ENCODE measurements at regions not wholly inside any gene's neighbourhood (a gene's known extent, or its start where the extent isn't known, plus 50 kb on each side); places are given as distances from the start of the nearest gene placed in this dataset.
"Not testable (repeated sequence)": the region's sequence is repeated elsewhere in the genome, so short reads cannot be mapped to it uniquely, and the experiment has no call there.

- DNase-seq (ENCODE audit: low spot score), result no peak
Measured at GRCh38 chr7:118802726-118803125, 578.2 kb downstream of the ANKRD7 start.

- no peak for DNase-seq (ENCODE audit: low spot score)
Measured at GRCh38 chr7:118826246-118826645, 601.7 kb downstream of the ANKRD7 start.

GRCh38 chr7:118836933-118837332, 612.4 kb downstream of the ANKRD7 start:
- DNase-seq (ENCODE audit: low spot score), result no peak

GRCh38 chr7:118839515-118839914, 615.0 kb downstream of the ANKRD7 start:
- DNase-seq (ENCODE audit: low spot score), result no peak

- DNase-seq (ENCODE audit: low spot score), result no peak
Measured at GRCh38 chr7:118843456-118843855, 619.0 kb downstream of the ANKRD7 start.

- DNase-seq (ENCODE audit: low spot score), result no peak
Measured at GRCh38 chr7:118844748-118845147, 620.2 kb downstream of the ANKRD7 start.

GRCh38 chr7:118845791-118846190, 621.3 kb downstream of the ANKRD7 start:
- DNase-seq (ENCODE audit: low spot score), result no peak

GRCh38 chr7:118846977-118847376, 622.5 kb downstream of the ANKRD7 start:
- no peak for DNase-seq (ENCODE audit: low spot score)

GRCh38 chr7:118855290-118855689, 630.8 kb downstream of the ANKRD7 start:
- no peak for DNase-seq (ENCODE audit: low spot score)

GRCh38 chr7:118858651-118859149, 634.2 kb downstream of the ANKRD7 start:
- DNase-seq (ENCODE audit: low spot score), result no peak

- DNase-seq (ENCODE audit: low spot score), result no peak
Measured at GRCh38 chr7:118861581-118861980, 637.1 kb downstream of the ANKRD7 start.

GRCh38 chr7:118862740-118863139, 638.2 kb downstream of the ANKRD7 start:
- DNase-seq (ENCODE audit: low spot score), result no peak

- no peak for DNase-seq (ENCODE audit: low spot score)
Measured at GRCh38 chr7:118863966-118864365, 639.5 kb downstream of the ANKRD7 start.

- no peak for DNase-seq (ENCODE audit: low spot score)
Measured at GRCh38 chr7:118867860-118868259, 643.4 kb downstream of the ANKRD7 start.

GRCh38 chr7:118869141-118869540, 644.6 kb downstream of the ANKRD7 start:
- DNase-seq (ENCODE audit: low spot score), result not testable (repeated sequence)

GRCh38 chr7:118870187-118870586, 645.7 kb downstream of the ANKRD7 start:
- no peak for DNase-seq (ENCODE audit: low spot score)

- no peak for DNase-seq (ENCODE audit: low spot score)
Measured at GRCh38 chr7:118872568-118872967, 648.1 kb downstream of the ANKRD7 start.

GRCh38 chr7:118877187-118877586, 652.7 kb downstream of the ANKRD7 start:
- DNase-seq (ENCODE audit: low spot score), result no peak

- no peak for DNase-seq (ENCODE audit: low spot score)
Measured at GRCh38 chr7:118878336-118878735, 653.8 kb downstream of the ANKRD7 start.

- DNase-seq (ENCODE audit: low spot score), result no peak
Measured at GRCh38 chr7:118898284-118898683, 673.8 kb downstream of the ANKRD7 start.

- no peak for DNase-seq (ENCODE audit: low spot score)
Measured at GRCh38 chr7:118902600-118902999, 678.1 kb downstream of the ANKRD7 start.

- no peak for DNase-seq (ENCODE audit: low spot score)
Measured at GRCh38 chr7:118907911-118908527, 683.5 kb downstream of the ANKRD7 start.

GRCh38 chr7:118916120-118916519, 691.6 kb downstream of the ANKRD7 start:
- DNase-seq (ENCODE audit: low spot score), result not testable (repeated sequence)

GRCh38 chr7:118918556-118918955, 694.1 kb downstream of the ANKRD7 start:
- DNase-seq (ENCODE audit: low spot score), result no peak

All from HuH-7.5 (cell line).